Activated CD4-positive, alpha-beta T cell treated with anti-CD3 and anti-CD28 coated beads, Interleukin-2, amount 10 ng/mL, durations not matched to agents 24 days and 14 days (primary cell): ENCODE measurements at regions not wholly inside any gene's neighbourhood (a gene's known extent, or its start where the extent isn't known, plus 50 kb on each side); places are given as distances from the start of the nearest gene placed in this dataset.

Source experiments
- DNase-seq: peaks from one replicate; pipeline ENCODE4 v3.0.0; 2022
- H3K27ac Mint-ChIP-seq: one replicate; pipeline ENCODE4 v1.8.0; 2022; ENCODE audit warnings: mild to moderate bottlenecking, mixed read lengths
- H3K27me3 Mint-ChIP-seq: one replicate; pipeline ENCODE4 v1.8.0; 2022; ENCODE audit warnings: mixed read lengths
- H3K36me3 Mint-ChIP-seq: one replicate; pipeline ENCODE4 v1.8.0; 2022; ENCODE audit warnings: low read depth, mild to moderate bottlenecking, mixed read lengths
- H3K4me1 Mint-ChIP-seq: one replicate; pipeline ENCODE4 v1.8.0; 2021; ENCODE audit warnings: mixed read lengths
- H3K4me3 Mint-ChIP-seq: one replicate; pipeline ENCODE4 v1.8.0; 2022; ENCODE audit warnings: mild to moderate bottlenecking, moderate library complexity, mixed read lengths
- H3K9me3 Mint-ChIP-seq: one replicate; pipeline ENCODE4 v1.8.0; 2021; ENCODE audit warnings: mixed read lengths
- intact Hi-C: fragments of 100-400 bp; cut with micrococcal nuclease; formaldehyde crosslinking; loops from one replicate; pipeline ENCODE4 v1.15.1; 2023

- no peak for DNase-seq
- H3K4me1 Mint-ChIP-seq, result no peaks in the 10 kb centered on the region
- intact Hi-C loops, result no loop called here
- no peaks in the 10 kb centered on the region for H3K27me3 Mint-ChIP-seq
- no peaks in the 10 kb centered on the region for H3K36me3 Mint-ChIP-seq
- H3K4me3 Mint-ChIP-seq, result no peak overlapping the region
- no peak overlapping the region for H3K27ac Mint-ChIP-seq
- H3K9me3 Mint-ChIP-seq, result peaks cover 16% of the 10 kb centered on the region
These were observed 484.3 kb upstream of the FAT1 start for GRCh38 chr4:187207931-187208330.

- Mint-ChIP-seq H3K4me1 (no peaks in the 10 kb centered on the region), H3K4me3 (no peak overlapping the region), H3K9me3 (peaks cover 19% of the 10 kb centered on the region), H3K27me3 (no peaks in the 10 kb centered on the region), H3K27ac (no peak overlapping the region), H3K36me3 (no peaks in the 10 kb centered on the region)
- DNase-seq, result no peak
- intact Hi-C loops, result no loop called here
These were observed 485.0 kb upstream of the FAT1 start for GRCh38 chr4:187208651-187209050.

DNA sequence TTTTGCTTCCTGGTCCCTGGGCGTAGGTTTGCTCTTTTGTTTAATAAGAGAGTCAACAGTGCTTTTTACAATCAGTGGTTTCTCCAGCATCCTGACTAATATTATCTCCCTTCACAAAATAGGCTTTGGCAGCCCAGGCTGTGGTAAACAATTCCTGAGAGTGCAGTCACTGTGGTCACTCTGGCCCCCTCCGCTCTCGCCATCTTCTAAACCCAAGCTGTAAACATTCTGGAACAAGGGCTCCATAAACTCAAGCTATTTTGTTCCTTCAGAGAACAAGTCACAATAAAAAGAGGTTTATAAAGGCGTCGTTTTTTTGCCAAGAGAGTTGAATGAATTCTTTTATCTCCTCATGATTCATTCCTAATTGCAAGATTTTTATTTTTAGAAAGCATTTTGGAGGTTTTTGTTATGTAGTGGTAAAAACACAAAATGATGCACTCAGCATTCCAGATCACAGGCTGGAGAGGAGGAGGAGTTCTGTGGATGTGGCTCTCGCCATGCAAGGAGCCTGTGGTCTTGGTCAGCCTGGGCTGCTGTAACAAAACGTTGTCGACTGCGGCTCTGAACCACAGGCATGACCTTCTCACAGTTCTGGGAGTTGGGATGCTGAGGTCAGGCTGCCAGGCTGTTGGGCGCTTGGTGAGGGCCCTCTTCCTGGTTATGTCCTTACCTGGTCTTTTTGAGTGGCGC is 486.4 kb upstream of the FAT1 start:
- no peaks in the 10 kb centered on the region for H3K36me3 Mint-ChIP-seq
- peaks cover 19% of the 10 kb centered on the region for H3K9me3 Mint-ChIP-seq
- no peaks in the 10 kb centered on the region for H3K27me3 Mint-ChIP-seq
- intact Hi-C loops, result no loop called here
- DNase-seq, result no peak
- no peaks in the 10 kb centered on the region for H3K4me1 Mint-ChIP-seq
- H3K4me3 Mint-ChIP-seq, result no peak overlapping the region
- H3K27ac Mint-ChIP-seq, result no peak overlapping the region

DNA sequence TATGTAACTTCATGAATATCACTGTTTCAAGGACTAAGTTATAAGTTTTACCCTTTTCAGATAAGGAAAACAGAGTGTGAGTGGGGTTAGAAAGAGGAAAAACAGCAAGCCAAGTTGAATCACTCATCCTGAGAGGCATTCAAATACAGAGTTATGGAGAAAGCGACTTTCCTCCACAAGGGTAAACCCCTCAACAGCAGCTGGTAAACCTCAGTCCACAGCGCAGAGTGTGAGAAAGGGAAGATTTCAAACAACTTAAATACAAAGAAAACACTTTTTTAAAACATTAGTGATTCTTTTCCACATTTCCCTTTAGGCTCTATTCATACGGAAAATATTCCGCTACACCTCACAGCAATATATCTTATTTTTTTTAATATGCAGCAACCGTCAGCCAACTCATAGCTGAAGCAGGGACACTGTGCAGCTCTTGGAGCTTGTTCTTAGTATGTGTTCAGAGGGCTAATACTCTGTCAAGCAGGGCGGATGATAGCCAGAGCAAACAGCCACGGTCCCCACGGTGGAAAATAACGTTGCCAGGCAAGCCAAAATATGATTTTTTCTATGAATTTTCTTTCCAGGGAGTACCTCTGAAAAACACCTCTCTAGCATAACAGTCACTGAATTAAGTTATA is 488.9 kb upstream of the FAT1 start:
- intact Hi-C loops, result no loop called here

DNA sequence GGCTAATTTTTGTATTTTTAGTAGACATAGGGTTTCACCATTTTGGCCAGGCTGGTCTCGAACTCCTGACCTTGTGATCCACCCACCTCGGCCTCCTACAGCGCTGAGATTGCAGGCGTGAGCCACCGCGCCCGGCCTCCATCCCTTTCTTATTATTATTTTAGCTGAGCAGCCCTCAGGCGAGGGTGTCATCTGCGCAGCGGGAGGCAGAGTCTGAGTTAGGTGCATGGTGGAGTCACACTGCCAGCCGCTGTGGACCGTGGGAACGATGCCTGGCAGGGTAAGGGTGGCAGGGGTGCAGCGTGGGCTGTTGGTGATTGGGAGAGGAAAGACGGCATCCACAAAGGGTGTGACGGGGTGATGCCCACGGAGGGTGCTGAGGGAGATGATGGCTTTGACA is 491.8 kb upstream of the FAT1 start:
- no peaks in the 10 kb centered on the region for H3K4me1 Mint-ChIP-seq
- intact Hi-C loops, result no loop called here
- no peak overlapping the region for H3K27ac Mint-ChIP-seq
- DNase-seq, result no peak
- H3K4me3 Mint-ChIP-seq, result no peak overlapping the region
- H3K36me3 Mint-ChIP-seq, result no peaks in the 10 kb centered on the region
- H3K27me3 Mint-ChIP-seq, result no peaks in the 10 kb centered on the region
- peaks cover 16% of the 10 kb centered on the region for H3K9me3 Mint-ChIP-seq

More for the DNA sequence above, 488.9 kb upstream of the FAT1 start:
- no peaks in the 10 kb centered on the region for H3K4me1 Mint-ChIP-seq
- H3K27ac Mint-ChIP-seq, result no peak overlapping the region
- H3K4me3 Mint-ChIP-seq, result no peak overlapping the region
- DNase-seq, result no peak
- no peaks in the 10 kb centered on the region for H3K27me3 Mint-ChIP-seq
- peaks cover 19% of the 10 kb centered on the region for H3K9me3 Mint-ChIP-seq
- H3K36me3 Mint-ChIP-seq, result no peaks in the 10 kb centered on the region

GRCh38 chr4:187218705-187219245 is 495.1 kb upstream of the FAT1 start:
- no peaks in the 10 kb centered on the region for H3K27me3 Mint-ChIP-seq

DNA sequence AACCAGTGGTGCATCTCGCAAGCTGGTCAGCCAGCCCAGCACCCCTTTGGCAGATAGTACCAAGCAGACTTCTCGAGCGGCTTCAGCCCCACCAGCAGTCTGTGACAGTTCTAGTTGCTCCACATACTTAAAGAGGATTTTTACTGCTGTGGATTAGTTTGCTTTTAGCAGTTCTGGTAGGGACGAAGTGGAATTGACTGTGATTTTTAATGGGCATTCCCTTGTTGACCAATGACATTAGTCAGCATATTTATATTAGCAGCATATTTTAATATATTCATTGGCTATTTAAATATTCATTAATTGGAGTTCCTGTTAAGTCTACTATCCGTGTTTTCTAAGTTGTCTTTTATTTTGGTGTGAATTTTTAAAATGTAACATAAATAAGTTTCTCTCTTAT is 500.9 kb upstream of the FAT1 start:
- intact Hi-C loops, result no loop called here
- H3K36me3 Mint-ChIP-seq, result no peaks in the 10 kb centered on the region
- no peak overlapping the region for H3K4me3 Mint-ChIP-seq
- DNase-seq, result no peak
- no peak overlapping the region for H3K27ac Mint-ChIP-seq
- no peaks in the 10 kb centered on the region for H3K4me1 Mint-ChIP-seq
- no peaks in the 10 kb centered on the region for H3K9me3 Mint-ChIP-seq
- H3K27me3 Mint-ChIP-seq, result no peaks in the 10 kb centered on the region

More at GRCh38 chr4:187218705-187219245, 495.1 kb upstream of the FAT1 start:
- DNase-seq, result no peak
- intact Hi-C loops, result no loop called here
- no peaks in the 10 kb centered on the region for H3K9me3 Mint-ChIP-seq
- no peak overlapping the region for H3K27ac Mint-ChIP-seq
- no peak overlapping the region for H3K4me3 Mint-ChIP-seq
- no peaks in the 10 kb centered on the region for H3K4me1 Mint-ChIP-seq
- H3K36me3 Mint-ChIP-seq, result no peaks in the 10 kb centered on the region

DNA sequence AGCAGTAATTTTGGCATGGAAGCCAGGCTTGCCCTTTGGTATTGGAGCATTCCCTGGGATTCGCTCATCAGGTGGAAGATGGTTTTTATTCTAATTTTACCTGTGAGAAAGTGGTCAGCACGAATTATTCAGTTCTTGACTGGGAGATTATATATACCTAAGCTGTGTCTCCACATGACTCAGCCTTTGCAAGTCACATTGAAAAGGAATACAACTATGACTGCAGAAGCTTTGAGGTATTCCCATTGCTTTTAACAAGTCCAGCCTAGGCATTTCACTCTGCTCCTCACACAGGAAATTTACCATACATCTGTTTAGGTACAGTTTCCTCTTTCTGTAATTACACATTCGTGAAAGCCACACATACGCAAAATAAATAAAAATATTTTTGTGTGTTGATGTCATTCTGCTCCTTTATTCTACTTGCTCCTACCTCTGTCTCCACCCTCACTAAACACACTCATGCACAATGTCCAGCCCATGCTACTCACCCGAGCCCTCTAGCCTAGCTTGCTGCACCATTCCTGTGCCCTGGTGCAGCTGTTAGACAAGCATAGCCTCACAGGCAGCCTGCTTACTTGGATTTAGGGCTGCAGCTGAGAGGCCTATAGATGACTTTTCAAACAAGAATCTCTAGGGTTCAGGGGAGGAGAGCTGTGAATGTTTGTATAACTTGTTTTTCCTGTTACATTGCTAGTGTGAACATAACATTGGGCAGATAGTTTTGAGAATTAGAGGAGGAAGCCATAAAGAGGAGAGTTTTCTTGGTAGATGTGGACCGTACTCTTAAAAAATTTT is 504.4 kb upstream of the FAT1 start:
- no peaks in the 10 kb centered on the region for H3K27me3 Mint-ChIP-seq
- no peak for DNase-seq
- no peaks in the 10 kb centered on the region for H3K9me3 Mint-ChIP-seq
- intact Hi-C loops, result no loop called here
- H3K36me3 Mint-ChIP-seq, result no peaks in the 10 kb centered on the region
- no peak overlapping the region for H3K27ac Mint-ChIP-seq
- no peaks in the 10 kb centered on the region for H3K4me1 Mint-ChIP-seq
- no peak overlapping the region for H3K4me3 Mint-ChIP-seq

DNA sequence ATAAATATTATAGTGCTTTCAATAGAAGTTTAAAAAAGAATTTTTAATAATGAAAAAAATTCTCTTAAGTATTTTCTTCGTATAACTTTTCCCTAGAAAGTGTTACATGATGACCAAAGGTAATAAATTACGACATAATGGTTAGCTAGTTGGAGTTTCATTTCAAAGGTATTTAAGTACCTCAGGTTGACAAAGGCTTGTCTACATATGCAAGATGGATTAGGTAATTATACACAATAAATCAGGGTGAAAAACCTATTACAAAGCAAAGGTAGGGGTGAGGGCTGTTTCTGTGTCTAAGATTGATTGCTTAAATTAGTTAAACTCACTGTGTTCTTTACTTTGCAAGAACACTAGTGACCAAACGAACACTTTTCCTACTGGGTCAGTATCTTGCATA is 508.5 kb upstream of the FAT1 start:
- Mint-ChIP-seq H3K4me3 (no peak overlapping the region), H3K9me3 (no peaks in the 10 kb centered on the region), H3K36me3 (no peaks in the 10 kb centered on the region), H3K27ac (no peak overlapping the region), H3K27me3 (no peaks in the 10 kb centered on the region), H3K4me1 (no peaks in the 10 kb centered on the region)
- DNase-seq, result no peak
- intact Hi-C loops, result no loop called here

- intact Hi-C loops, result no loop called here
- Mint-ChIP-seq H3K36me3 (no peaks in the 10 kb centered on the region), H3K27me3 (no peaks in the 10 kb centered on the region), H3K9me3 (no peaks in the 10 kb centered on the region), H3K4me3 (no peak overlapping the region), H3K27ac (no peak overlapping the region), H3K4me1 (no peaks in the 10 kb centered on the region)
- no peak for DNase-seq
These were observed 509.1 kb upstream of the FAT1 start for GRCh38 chr4:187232796-187233195.

GRCh38 chr4:187235456-187236170 is 512.0 kb upstream of the FAT1 start:
- no peaks in the 10 kb centered on the region for H3K4me1 Mint-ChIP-seq
- H3K36me3 Mint-ChIP-seq, result no peaks in the 10 kb centered on the region
- no peaks in the 10 kb centered on the region for H3K27me3 Mint-ChIP-seq
- H3K27ac Mint-ChIP-seq, result no peak overlapping the region
- H3K9me3 Mint-ChIP-seq, result no peaks in the 10 kb centered on the region
- H3K4me3 Mint-ChIP-seq, result no peak overlapping the region
- DNase-seq, result no peak
- intact Hi-C loops, result no loop called here

- no peak for DNase-seq
- Mint-ChIP-seq H3K4me3 (no peak overlapping the region), H3K36me3 (no peaks in the 10 kb centered on the region), H3K9me3 (no peaks in the 10 kb centered on the region), H3K4me1 (no peaks in the 10 kb centered on the region), H3K27ac (no peak overlapping the region), H3K27me3 (no peaks in the 10 kb centered on the region)
- intact Hi-C loops, result no loop called here
These were observed 512.7 kb upstream of the FAT1 start for GRCh38 chr4:187236209-187236890.

GRCh38 chr4:187238646-187239045 is 515.0 kb upstream of the FAT1 start:
- no peak overlapping the region for H3K4me3 Mint-ChIP-seq
- no peaks in the 10 kb centered on the region for H3K36me3 Mint-ChIP-seq
- no peak overlapping the region for H3K27ac Mint-ChIP-seq
- H3K4me1 Mint-ChIP-seq, result no peaks in the 10 kb centered on the region
- no peaks in the 10 kb centered on the region for H3K27me3 Mint-ChIP-seq
- intact Hi-C loops, result no loop called here
- peaks cover 3% of the 10 kb centered on the region for H3K9me3 Mint-ChIP-seq
- DNase-seq, result no peak
